COLO829 (cell line): ENCODE measurements at regions not wholly inside any gene's neighbourhood (a gene's known extent, or its start where the extent isn't known, plus 50 kb on each side); places are given as distances from the start of the nearest gene placed in this dataset.

Experiments used
- DNase-seq: peaks from one replicate; pipeline ENCODE4 v3.0.0; 2012; ENCODE audit warnings: low spot score

DNA sequence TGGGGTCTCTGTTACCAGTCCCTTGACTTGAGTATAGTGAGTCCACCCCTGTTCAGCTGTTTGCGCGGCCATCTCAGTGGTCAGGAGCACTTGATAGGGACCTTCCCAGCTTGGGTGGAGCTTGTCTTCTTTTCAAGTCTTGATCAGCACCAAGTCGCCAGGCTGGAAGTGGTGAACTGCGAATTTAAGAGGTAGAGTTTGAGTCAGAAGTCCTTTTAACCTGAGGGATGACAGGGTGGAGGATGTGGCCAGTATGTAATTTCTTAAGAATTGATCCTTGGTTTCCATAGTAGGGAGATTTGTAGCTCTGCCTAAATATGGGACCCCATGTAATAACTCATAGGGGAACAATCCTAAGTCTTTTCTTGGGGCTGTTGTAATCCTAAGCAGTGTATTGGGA, 86.3 kb upstream of the XCR1 start:
- DNase-seq: no peak

DNA sequence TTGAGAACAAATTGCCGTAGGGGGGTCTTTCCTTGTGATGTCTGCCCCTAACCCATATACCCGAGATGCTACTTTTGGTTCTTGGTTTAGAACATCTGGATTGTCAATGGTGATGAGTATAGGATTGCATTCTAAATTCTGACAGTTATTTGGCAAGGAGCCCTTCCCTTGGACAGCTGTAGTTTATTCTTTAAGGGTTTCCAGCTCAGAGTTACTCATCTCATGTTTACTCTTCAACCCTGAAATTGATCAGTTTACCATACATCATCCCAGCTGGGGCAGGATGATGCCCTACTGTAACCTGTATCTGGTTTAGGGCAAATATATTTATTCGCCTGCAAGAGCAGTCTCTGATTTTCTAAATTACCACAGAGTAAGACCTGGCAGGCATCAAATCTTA, 85.7 kb upstream of the XCR1 start:
- DNase-seq: no peak

DNA sequence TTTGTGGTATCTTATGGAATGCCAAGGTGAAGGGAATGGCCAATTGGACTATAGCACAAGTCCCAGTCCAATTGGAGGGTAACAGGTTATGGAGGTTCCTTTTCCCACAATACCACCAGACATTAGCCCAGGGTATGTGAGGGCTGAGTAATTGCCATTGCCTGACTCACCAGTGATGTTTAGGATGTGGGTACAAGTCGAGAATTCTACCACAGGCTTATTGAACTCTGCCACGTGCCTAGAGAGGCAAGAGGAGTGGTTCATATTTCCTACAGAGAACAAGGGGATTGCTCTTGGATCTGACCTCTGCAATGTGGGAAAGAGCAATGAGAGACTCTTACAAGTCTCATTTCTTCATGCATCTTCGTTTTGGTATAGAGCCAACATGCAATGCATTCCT, 85.0 kb upstream of the XCR1 start:
- DNase-seq: no peak

- peak; percentile 77 for DNase-seq
These were observed 83.6 kb upstream of the XCR1 start for GRCh38 chr3:46110701-46111493.

GRCh38 chr3:46107682-46108081, 80.4 kb upstream of the XCR1 start:
- DNase-seq: no peak

- DNase-seq: no peak
These were observed 78.1 kb upstream of the XCR1 start for GRCh38 chr3:46105306-46105919.

DNA sequence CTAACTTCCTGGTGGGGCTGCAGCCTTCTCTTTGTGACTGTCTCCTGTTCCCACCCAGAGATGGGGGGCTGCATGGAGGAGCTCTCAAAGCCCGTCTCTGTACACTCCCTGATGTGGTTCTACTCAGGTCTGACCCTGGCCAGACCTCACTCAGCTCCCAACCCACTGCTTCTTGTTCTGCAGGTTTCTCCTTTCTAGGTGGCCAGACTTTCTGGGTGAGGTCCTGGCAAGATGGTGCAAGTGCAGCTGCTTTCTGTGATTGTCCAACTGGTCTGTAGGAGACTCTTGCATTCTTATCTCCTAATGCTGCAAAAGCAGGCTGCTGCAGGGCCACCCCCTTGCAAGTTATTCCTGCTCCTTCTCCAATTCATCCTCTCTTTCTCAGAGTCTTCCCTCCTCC, 77.4 kb upstream of the XCR1 start:
- no peak for DNase-seq

- DNase-seq: no peak
These were observed 75.5 kb upstream of the XCR1 start for GRCh38 chr3:46102780-46103130.

- no peak for DNase-seq
These were observed 74.9 kb upstream of the XCR1 start for GRCh38 chr3:46102059-46102779.

- no peak for DNase-seq
These were observed 73.5 kb upstream of the XCR1 start for GRCh38 chr3:46100812-46101211.

- DNase-seq: no peak
These were observed 71.1 kb upstream of the XCR1 start for GRCh38 chr3:46098319-46098761.

GRCh38 chr3:46097691-46098241, 70.5 kb upstream of the XCR1 start:
- DNase-seq: no peak

DNA sequence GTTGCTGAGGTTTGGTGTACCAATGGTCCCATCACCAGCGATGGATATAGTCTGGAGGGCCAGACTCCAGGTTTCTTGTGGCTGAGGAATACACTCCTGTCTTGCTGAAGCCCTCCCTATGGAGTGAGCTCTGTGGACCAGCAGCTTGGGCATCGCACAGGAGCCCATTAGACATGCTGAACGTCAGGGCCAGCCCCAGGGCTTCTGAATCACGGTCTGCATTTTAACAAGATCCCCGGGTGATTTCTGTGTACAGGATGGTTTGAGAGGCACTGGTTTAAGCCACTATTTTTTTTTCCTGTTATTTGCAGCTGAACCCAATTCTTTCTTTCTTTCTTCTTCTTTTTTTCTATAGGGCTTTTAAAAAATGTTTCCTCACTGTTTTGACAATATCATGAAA, 69.5 kb upstream of the XCR1 start:
- DNase-seq: no peak

GRCh38 chr3:46096336-46096735, 69.1 kb upstream of the XCR1 start:
- no peak for DNase-seq

GRCh38 chr3:46095307-46095706, 68.0 kb upstream of the XCR1 start:
- DNase-seq: no peak

GRCh38 chr3:46094506-46094905, 67.2 kb upstream of the XCR1 start:
- no peak for DNase-seq

- DNase-seq: no peak
These were observed 66.7 kb upstream of the XCR1 start for GRCh38 chr3:46093966-46094365.

DNA sequence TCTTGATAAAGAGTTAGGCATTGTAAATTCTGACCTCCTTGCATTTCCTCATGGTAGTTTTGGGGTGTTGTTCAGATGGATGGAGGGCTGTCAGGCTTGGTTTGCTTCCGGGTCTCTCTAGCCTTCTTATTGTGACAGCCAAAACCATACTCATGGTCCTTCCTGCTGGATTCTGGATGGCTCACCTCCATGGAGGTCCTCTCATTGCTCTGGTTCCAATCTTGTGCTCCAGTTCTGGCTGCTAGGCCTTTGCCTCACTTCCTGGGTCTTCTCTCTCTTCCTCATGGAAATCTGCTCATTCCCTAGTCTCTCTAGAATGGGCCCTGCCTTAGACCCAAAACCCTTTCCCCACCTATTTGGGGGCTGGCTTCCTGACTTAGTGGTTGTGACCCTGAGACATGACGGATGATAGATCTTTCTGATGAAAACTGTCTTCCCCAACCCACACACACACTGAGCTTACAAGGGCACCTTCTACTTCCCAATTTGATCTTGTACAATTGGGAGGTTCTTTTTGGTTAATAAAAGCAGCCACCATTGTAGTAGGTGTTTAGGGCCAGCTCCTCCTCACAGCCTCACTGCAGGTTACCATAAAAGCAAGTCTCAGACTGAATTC, 66.2 kb upstream of the XCR1 start:
- DNase-seq: no peak

- DNase-seq: no peak
These were observed 65.4 kb upstream of the XCR1 start for GRCh38 chr3:46092702-46093080.

DNA sequence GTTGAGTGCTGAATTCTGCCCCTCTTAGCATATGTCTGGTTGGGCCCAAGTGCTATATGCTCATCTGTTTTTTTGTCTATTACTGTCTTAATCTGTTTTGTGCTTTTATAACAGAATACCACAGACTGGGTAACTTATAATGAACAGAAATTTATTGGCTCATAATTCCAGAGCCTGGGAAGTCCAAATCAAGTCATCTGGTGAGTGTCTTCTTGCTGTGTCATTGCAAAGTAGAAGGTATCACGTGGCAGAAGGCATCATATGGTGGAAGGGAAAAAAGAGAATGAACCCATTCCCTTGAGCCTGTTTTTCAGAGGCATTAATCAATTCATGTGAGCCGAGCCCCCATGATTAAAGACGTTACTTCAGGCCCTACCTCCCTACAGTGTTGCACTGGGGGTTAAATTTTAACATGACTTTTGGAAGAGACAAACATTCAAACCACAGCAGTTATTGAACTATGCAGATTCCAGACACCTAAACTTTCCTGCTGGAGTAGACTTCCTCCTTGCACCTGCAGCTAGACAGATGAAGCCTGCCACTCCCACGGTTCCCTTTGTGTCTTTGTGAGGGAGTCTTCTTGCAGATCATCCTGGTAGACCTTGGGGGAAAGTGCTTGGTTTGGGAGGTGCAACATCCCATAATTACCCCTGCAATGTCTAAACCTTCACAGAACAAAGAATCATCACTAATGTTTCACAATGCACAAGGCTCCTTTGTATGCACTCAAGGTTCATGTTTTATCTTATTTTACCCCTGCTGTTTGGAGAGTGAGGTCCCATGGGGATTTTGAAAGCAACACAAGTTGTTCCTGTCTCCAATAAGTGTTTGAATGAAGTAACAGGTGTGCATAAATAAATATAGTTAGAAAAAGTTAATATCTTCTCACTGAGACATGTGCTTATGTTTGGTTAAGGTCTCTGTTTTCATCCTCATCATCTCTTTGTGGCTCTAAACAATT, 64.7 kb upstream of the XCR1 start:
- no peak for DNase-seq

GRCh38 chr3:46091046-46091445, 63.8 kb upstream of the XCR1 start:
- DNase-seq: no peak
